Body of pancreas (tissue), 4 donors: ENCODE measurements at regions not wholly inside any gene's neighbourhood (a gene's known extent, or its start where the extent isn't known, plus 50 kb on each side); places are given as distances from the start of the nearest gene placed in this dataset.

Experiments used
- ATAC-seq: fragments of 150-250 bp; one replicate; pipeline ENCODE4 v1.9.1; 2016
- DNase-seq, 4 donors: peaks; one replicate each; pipeline ENCODE4 v3.0.0-alpha.2; 2019
- H3K27ac ChIP-seq, 4 donors: fragments of 200-600 bp; sonication (generic); 1 replicate in 3 of 4; 2 replicates in 1 of 4; pipeline versions ENCODE4 v1.5.1 to v1.6.1; 2016 to 2019; ENCODE audit warnings: mild to moderate bottlenecking in 1 of 4, mixed read lengths in 1 of 4, moderate library complexity in 1 of 4
- H3K27me3 ChIP-seq, 2 donors: fragments of 200-600 bp; sonication (generic); one replicate each; pipeline ENCODE4 v1.6.0; 2016; ENCODE audit warnings: mild to moderate bottlenecking in 1 of 2
- H3K36me3 ChIP-seq, 2 donors: fragments of 200-600 bp; sonication (generic); replicated peaks in 1 of 2; 2 replicates each; pipeline ENCODE4 v1.5.1; 2016; ENCODE audit warnings: low read depth in 2 of 2; ENCODE audit not compliant: insufficient read depth in 1 of 2
- H3K4me1 ChIP-seq: fragments of 200-600 bp; sonication (generic); one replicate; pipeline ENCODE4 v1.6.0; 2016
- H3K4me3 ChIP-seq, 2 donors: fragments of 200-600 bp; sonication (generic); 1 replicate in 1 of 2; 2 replicates in 1 of 2; pipeline ENCODE4 v1.5.1; 2016 to 2019
- H3K9me3 ChIP-seq, 3 donors: fragments of 200-600 bp; sonication (generic); 1 replicate in 2 of 3; 2 replicates in 1 of 3; pipeline ENCODE4 v1.5.1; 2016
- POLR2A ChIP-seq, 3 donors: fragments of 450-650 bp; IDR thresholded peaks; one replicate each; pipeline ENCODE4 v1.6.1; 2016; ENCODE audit warnings: antibody characterized with exemption in 3 of 3, mild to moderate bottlenecking in 2 of 3
- WGBS, 2 donors: methylation state at CpG; one replicate each; pipeline ENCODE4 v1.1.5; 2017; 5-methylcytosine and 5-hydroxymethylcytosine counted together
- intact Hi-C: fragments of 100-400 bp; cut with DNase I; formaldehyde crosslinking; loops from one replicate; pipeline ENCODE4 v1.15.1; 2023
- TF ChIP-seq, protein P1 (sequence below), 7 experiments: fragments of 450-650 bp in 4 of 7; fragments of 200-600 bp in 3 of 7; sonication (generic) in 3 of 7; IDR thresholded peaks; one replicate each; pipeline ENCODE4 v1.5.1; 2016 to 2019; ENCODE audit warnings: antibody characterized with exemption in 7 of 7

DNA sequence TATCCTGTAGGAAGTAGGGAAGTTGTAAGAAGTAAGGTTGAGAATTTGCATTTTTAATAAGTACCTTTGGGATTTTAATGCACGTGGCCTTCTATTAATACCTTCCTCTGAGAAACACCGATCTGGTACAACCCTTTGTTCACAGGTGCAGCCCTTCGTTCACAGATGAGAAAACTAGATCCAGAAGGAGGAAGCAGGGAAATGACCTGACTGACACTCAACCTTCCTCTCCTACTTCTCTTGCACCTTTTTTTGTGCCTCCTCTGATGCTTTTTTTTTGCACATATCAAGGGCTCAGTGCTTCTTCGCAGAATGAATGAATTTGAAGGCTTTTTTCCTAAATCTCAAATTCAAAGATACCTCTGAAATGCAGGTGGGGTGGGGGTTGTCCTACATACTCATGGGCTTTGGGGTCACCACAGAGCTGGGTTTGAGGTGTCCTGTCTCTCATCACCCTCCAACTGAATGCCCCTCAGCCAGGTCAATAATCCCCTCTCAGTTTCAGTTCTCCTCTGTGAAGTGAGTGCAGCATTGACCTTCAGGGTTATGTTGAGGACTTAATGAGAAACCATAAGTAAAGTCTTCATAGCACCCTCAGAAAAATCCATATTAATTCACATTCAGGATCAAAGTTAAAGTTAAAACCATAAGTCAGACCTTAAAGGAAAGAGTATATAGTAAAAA, 161.5 kb upstream of the CTNNB1 start:
- no peak overlapping the region for H3K27ac ChIP-seq
- intact Hi-C loops: no loop called here
- no peaks in the 10 kb centered on the region for H3K27me3 ChIP-seq
- H3K9me3 ChIP-seq: no peaks in the 10 kb centered on the region
- peaks cover 13% of the 10 kb centered on the region for H3K4me1 ChIP-seq
- no peaks in the 10 kb centered on the region for H3K36me3 ChIP-seq
- WGBS, 2 donors: 78% methylated on average over 4 of the region's 4 CpGs
- H3K4me3 ChIP-seq: no peak overlapping the region
- TF ChIP-seq, protein P1, sequence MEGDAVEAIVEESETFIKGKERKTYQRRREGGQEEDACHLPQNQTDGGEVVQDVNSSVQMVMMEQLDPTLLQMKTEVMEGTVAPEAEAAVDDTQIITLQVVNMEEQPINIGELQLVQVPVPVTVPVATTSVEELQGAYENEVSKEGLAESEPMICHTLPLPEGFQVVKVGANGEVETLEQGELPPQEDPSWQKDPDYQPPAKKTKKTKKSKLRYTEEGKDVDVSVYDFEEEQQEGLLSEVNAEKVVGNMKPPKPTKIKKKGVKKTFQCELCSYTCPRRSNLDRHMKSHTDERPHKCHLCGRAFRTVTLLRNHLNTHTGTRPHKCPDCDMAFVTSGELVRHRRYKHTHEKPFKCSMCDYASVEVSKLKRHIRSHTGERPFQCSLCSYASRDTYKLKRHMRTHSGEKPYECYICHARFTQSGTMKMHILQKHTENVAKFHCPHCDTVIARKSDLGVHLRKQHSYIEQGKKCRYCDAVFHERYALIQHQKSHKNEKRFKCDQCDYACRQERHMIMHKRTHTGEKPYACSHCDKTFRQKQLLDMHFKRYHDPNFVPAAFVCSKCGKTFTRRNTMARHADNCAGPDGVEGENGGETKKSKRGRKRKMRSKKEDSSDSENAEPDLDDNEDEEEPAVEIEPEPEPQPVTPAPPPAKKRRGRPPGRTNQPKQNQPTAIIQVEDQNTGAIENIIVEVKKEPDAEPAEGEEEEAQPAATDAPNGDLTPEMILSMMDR (IDR thresholded peaks at IDR 0.05): no peak
- TF ChIP-seq POLR2A (IDR thresholded peaks at IDR 0.05): no peak
- DNase-seq (no peak), ATAC-seq (no peak)

DNA sequence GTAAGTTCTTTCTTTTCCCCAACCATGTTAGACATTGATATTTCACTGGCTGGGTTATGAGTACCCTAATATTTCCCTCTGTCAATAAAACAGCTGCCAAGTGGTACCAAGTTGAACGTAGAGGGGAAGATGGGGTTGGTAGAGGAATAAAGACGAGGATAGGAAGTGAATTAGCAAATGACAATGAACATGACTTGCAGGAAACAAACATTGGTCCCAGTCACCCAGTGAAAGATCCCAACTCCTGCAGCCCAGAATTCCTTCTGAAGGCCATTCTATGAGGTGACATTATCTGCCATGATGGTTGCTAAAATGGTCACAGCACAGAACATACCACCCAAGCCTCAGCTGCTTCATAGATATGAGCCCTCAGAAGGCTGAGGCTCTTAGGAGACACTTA, 159.0 kb upstream of the CTNNB1 start:
- 76 to 78% methylated on average over 2 of the region's 2 CpGs for WGBS, 2 donors
- H3K9me3 ChIP-seq: no peaks in the 10 kb centered on the region
- H3K36me3 ChIP-seq: no peaks in the 10 kb centered on the region

DNA sequence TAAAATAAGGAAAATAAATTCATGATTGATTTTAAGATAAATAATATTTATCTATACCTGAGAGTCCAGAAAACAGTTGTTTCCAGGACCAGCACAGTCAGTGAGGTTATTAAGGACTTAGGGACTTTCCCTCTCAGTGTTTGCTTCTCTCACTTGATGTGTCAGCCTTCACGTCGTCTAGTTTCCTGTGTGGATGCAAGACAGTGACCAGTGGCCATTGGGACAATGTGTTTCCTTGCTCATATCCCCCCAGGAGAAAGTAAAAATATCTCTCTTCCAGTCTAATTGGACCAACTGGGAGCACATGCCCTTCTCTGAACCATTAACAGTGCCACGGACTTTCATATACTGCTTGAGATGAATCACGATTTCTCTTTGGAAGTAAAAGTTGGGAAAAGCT, 157.8 kb upstream of the CTNNB1 start:
- Histone ChIP-seq H3K9me3 (no peaks in the 10 kb centered on the region), H3K4me1 (peaks cover 11% of the 10 kb centered on the region), H3K36me3 (no peaks in the 10 kb centered on the region), H3K27me3 (no peaks in the 10 kb centered on the region), H3K27ac (no peak overlapping the region), H3K4me3 (no peak overlapping the region)
- intact Hi-C loops: no loop called here
- no peak for TF ChIP-seq POLR2A (IDR thresholded peaks at IDR 0.05)
- TF ChIP-seq, protein P1 (IDR thresholded peaks at IDR 0.05): no peak
- 55 to 64% methylated on average over 4 of the region's 4 CpGs for whole genome bisulfite sequencing, 2 donors
- ATAC-seq (no peak), DNase-seq (no peak)

More for the DNA sequence above, 159.0 kb upstream of the CTNNB1 start:
- H3K27me3 ChIP-seq: no peaks in the 10 kb centered on the region
- H3K4me1 ChIP-seq: peaks cover 11% of the 10 kb centered on the region
- DNase-seq: no peak
- ATAC-seq: no peak
- H3K27ac ChIP-seq: no peak overlapping the region
- TF ChIP-seq, protein P1 (IDR thresholded peaks at IDR 0.05): no peak
- TF ChIP-seq POLR2A (IDR thresholded peaks at IDR 0.05): no peak
- intact Hi-C loops: no loop called here
- no peak overlapping the region for H3K4me3 ChIP-seq

DNA sequence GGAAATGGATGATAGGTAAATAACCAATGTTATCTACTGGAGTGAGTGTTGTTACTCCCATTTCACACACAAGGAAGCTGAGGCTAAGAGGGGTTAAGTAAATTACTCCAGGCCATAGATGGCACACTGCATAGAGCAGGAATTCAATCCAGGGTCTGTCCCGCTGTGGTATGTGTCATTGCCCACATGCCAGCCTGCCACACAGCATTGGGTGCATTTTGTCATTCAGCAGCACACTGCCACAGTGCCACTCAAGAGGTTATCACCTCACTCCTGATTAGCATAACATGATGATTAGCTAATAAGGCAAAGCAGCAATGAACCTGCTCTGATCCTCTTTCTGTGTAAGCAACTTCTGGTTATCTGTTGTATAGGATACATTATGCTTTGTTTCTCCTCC, 157.4 kb upstream of the CTNNB1 start:
- Histone ChIP-seq H3K27me3 (no peaks in the 10 kb centered on the region), H3K4me3 (no peak overlapping the region), H3K9me3 (no peaks in the 10 kb centered on the region), H3K4me1 (peaks cover 11% of the 10 kb centered on the region), H3K36me3 (no peaks in the 10 kb centered on the region), H3K27ac (no peak overlapping the region)
- no peak for TF ChIP-seq POLR2A (IDR thresholded peaks at IDR 0.05)
- TF ChIP-seq, protein P1 (IDR thresholded peaks at IDR 0.05): no peak
- WGBS, 2 donors: 57 to 67% methylated on average over 1 of the region's 1 CpG
- ATAC-seq (no peak), DNase-seq (no peak)
- intact Hi-C loops: no loop called here

DNA sequence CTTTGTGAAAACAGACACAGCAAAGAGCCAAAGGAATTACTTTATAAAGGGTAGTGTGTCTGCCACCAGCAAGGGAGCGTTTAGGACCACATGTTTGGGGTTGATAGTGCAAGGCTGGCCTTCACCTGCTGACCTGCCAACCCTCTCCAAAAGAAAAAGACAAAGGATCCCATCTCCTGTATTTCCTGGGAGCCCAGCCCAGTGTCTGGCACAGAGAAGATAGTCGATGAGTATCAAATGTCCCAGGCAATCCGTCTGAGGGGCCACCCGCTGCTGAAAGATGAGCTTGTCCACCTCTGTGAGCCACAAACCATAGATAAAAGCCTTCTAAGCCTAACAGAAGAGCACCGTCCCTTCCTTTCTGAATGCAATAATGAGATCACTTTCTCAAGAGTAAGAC, 154.8 kb upstream of the CTNNB1 start:
- ATAC-seq (no peak), DNase-seq (no peak)
- intact Hi-C loops: no loop called here
- Histone ChIP-seq H3K9me3 (no peaks in the 10 kb centered on the region), H3K36me3 (no peaks in the 10 kb centered on the region), H3K4me3 (no peak overlapping the region), H3K27ac (no peak overlapping the region), H3K27me3 (no peaks in the 10 kb centered on the region), H3K4me1 (peaks cover 11% of the 10 kb centered on the region)
- no peak for TF ChIP-seq POLR2A (IDR thresholded peaks at IDR 0.05)
- TF ChIP-seq, protein P1 (IDR thresholded peaks at IDR 0.05): no peak
- WGBS, 2 donors: 80 to 82% methylated on average over 5 of the region's 5 CpGs
